ENCODE measurements at regions not wholly inside any gene's neighbourhood (a gene's known extent, or its start where the extent isn't known, plus 50 kb on each side); places are given as distances from the start of the nearest gene placed in this dataset.

DNA sequence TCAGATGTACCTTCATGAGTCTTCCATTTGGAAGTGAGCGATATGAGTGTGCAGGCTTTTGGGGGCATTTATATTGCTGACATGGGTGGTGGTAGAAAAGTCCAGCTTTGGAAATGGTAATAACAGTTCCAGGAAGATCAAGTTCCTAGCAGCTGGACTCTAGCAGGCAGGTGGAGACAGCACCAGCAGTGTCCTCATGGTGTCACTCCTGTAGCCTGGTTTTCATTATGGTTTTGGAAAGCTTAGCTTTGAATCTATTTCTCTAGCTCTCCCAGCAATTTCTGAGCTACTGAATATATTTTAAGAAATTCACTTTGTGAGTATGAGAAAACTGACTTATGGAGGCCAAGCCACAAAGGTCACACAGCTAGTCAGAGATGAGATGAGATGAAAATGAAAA lies 523.2 kb upstream of the HTR2A start:
- DNase-seq, result no peak

DNA sequence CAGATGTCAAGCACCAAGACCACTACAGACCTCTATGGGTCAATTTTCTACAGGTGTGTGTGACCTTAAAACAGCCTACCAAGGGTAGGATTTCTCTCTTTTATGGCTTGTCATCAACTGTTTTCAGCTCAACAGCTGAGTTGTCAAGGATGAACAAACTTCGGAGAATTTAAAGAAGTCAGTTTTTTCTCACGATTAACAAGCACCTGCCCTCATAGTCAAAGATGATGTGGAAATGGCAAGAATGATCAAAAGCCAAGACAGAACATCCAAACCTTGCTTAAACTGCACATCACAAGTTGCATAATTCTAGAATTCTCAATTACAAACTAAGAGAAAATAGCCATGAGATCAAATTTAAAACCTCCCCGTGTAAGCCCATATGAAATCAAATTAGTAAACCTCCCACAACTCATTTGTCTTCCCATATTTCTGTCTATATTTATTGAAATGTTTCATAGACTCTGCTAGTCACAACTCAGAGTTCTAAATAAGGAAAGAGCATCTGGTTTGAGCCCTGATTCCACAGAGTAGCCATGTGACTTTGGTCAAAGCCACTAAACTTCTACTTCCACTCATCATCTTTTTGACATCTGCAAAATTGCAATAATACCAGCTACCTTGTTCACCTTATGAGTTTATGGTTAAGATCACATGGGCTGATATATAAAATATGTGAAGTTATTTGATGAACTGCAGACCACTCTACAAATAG lies 521.5 kb upstream of the HTR2A start:
- no peak for DNase-seq

DNA sequence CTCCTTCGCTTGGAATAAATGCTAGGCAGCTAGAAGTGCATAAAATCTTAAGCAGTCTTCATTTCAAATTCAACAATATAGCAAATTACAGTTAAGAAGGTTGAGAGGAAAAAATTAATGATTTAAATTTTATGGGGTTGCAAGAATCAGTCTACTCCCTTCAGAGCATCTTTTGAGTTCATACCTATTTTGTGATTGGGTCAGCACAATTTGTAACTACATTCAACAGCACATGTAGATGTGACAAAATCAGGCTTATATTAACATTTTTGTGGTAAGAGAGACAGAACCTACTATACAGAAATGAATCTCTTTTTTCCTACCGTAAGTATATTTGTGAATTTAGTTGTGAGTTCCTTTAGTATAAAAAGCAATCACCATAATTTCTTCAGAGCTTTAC lies 520.6 kb upstream of the HTR2A start:
- no peak for DNase-seq

DNA sequence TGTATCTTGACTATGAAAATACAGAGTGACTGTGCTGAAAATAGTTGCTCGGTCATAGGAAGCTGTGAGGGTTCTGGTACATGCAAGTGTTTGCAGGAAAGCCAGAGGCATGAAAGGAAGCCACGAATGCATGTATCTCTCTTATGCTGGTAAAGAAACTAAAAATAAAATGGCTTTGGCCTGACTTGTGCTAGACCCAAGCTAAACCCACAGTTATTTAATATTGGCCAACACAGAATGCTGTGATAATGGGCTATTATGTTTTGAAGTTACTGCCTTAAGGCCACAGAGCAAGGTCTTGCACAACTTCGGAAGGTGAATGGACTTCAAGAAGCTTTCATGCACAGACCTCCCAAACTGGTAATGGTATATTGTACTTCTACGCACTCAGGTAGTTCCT lies 518.2 kb upstream of the HTR2A start:
- DNase-seq, result no peak

DNA sequence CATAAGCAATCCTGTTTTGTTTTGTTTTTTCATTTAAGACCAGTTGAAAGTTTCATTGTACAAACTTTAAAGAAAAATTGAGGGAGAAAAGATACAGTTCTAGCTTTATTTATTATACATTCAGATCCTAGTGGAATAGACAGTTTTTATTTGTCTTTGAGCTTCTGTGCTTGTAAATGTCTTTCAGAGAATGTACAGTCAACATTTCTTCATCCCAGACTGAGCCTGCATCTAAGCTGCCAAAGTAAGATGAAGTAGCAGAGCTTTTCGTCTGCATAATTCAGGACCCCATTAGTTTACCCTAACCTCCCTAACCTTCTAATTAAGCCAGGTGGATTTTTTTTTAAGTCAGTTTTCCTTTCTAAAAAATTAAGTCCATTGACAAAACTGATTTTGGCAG lies 516.7 kb upstream of the HTR2A start:
- no peak for DNase-seq

DNA sequence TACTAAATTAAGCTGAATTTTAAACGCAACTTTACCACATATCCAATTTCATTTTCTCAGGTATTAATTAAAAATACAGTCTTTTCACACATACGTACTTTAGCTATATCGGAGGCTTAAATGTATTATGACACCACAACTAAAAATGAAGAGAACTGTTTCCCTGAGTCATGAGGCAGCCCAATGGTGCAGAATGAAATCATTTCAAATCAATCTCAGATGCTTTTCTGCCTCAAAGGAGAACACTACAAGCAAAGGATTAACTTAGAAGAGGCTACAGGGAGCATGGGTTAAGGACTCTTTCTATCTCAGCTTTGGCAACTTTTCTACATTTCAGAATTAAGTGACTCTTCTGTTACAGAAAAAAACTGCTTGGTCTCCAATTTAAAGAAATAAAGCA lies 516.3 kb upstream of the HTR2A start:
- DNase-seq, result no peak

DNA sequence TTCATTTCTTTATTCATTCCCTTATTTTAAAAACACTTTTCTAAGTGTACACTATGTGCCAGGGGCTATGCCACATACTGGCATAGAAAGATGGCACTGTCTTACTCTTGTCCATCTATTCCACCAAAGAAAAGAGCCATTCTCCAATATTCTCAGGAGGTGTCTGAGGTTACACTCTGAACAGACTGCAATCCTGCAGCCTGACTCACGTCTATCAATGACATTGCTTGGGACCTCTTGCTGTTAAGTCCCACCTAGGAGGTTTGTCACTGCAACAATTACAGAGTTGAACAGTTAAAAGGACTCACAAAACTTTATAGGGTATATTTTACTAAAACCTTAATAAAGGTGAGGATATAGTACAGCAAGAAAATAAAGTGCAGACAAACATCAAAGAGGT lies 512.9 kb upstream of the HTR2A start:
- no peak for DNase-seq

DNA sequence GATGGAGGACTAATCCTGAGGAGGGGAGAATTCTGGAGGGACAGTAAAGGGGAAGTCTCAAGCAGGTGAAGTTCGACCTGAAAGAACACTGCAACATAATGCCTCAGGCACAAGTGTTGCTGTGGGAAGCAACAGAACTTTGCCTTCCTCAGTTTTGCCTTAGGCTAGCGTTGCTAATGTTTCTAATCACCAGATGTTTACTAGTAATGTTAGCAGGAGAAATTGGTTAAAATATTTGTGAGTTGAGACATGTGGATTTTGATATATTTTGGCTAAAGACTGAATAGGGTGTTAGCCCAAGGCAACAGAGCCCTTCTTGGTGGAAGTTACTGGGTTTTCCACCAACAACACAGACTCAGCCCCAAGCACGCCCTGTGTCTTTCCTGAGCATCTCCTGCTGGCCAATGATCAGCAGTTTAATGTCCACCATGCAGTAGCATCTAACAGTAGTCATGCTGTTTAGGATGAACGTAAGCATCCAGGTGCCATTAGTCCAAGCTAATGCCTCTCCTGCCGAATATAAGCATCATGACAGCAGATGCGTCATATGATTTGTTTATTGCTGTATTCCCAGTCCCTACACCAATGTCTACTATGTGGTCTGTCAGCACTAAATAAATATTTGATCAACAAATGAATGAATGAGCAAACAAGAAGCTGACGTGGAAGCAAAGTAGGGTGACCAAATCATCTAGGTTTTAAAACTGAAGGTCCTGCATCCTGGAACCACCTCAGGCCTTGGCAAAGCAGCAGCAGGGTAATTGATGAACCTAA lies 511.9 kb upstream of the HTR2A start:
- no peak for DNase-seq

DNA sequence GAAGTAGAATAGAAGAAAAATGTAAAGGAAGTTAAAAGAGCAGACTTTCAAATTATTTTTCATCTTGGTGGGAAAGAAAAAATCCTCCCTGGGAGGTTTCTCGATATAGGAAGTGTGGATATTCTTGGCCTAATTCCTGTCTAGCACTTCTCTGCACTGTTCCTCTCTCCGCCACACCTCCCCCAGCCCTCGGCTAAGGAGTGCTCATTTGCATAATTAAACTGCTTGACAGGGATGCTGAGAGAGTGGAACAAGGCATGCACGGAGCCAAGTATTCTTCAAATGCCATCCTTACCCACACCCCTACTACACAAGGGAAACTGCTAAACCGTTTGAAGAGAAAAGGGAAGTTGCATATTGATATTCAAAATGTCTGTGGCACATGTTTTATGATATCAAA lies 511.0 kb upstream of the HTR2A start:
- no peak for DNase-seq

DNA sequence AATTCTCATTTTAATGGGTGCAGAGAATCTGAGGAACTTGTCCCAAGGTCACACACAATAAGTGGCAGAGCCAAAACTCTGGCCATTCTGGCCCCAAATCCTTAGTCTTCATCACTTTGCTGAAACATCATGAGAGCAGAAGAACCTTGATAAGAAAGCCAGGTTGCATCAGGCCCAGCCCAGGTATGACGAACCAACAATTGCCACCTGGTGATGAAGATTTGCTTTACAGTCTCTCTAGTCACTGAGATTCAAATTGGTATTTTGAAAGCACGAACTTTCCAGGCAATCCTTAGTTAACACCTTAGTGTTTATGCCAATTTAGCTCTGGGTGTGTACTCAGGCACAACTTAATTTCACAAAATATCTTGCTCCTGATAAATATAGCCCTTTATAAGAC lies 502.7 kb upstream of the HTR2A start:
- no peak for DNase-seq

DNA sequence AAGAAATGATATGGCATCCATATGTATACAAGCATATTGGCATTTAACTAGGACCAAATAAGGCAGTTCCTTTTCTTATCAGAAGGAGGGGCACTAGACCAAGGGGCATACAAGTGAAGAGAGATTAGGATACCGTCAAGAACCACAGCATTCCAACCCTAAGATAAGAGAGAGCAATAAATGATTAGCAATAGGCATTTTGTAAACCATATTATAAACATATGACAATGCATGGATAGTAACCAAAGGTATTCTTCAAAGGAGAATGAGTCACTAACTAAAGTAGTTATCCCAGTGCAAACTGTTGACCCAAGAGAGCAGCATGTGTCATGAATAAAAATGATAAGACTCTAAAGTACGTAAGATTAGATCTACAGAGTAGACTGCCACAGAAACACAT lies 500.9 kb upstream of the HTR2A start:
- no peak for DNase-seq

DNA sequence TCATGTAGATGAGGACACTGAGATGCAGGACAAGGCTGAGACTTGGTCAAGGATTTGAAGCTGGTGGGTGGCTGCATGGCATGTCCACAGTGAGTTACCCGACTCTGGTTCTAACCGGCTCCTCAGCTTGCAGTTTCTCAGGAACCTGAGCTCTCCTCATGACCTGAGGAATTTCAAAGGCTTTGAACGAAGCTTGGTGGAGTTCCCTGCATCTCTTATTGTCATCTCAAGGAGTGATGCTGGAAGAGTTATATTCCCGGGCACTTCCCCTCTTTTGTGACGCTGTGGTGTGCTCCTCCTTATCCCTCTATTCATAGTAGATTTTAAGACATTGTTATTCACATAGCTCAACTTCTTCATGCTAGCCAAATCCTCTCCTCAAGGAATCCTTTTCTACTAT lies 500.1 kb upstream of the HTR2A start:
- DNase-seq, result no peak

DNA sequence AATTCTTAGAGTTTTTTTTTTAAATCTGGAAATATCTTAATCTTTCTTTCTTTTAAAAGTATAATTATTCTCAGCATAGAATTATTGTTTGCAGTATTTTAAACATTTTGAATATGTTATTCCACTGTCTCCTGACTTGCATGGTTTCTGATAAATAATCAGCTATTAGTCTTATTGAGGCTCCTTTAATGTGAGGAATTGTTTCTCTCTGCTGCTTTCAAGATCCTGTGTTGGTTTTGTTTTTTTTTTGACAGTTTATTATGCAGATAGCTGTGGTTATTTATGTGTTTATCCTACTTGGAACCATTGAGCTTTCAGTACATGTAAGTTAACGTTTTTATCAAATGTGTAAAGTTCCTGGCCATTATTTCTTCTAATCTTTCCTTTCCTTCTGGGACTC lies 477.9 kb upstream of the HTR2A start:
- no peak for DNase-seq

DNA sequence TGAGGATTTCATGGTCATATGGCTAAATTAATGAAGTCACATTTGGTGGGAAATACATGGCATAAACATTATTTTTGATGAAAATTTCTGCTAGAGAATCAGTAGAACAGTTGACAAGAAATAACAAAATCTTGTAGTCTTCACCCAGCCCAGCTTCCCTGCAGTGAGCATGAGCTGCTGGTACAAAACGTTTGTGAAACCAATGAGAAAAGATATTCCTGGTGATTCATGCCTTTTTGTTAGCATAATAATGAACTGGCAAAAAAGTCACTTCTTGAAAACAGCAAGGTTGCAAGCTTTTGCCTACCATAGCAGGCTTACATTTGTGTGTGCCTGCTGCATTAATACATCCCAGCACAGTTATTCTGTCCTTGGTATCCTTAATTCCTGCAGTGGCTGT lies 475.9 kb upstream of the HTR2A start:
- DNase-seq, result no peak

DNA sequence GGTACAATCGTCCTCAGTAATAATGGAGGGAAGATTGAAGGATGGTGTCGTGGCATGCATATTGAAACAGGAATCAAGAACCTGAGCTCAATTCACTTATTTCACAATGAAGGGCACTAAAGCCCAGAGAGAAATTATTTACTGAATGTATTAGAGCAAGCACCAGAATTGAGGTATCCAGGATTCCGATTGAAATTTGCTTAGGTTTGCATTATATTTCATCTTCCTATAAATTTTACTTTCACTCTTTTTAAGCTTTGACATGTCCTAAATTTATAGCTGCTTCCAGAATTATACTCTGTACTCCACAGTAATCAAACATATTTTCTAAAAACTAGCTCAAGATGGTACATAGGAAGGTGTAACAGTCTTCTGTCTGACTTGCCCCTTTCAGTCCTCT lies 454.9 kb upstream of the HTR2A start:
- no peak for DNase-seq

DNA sequence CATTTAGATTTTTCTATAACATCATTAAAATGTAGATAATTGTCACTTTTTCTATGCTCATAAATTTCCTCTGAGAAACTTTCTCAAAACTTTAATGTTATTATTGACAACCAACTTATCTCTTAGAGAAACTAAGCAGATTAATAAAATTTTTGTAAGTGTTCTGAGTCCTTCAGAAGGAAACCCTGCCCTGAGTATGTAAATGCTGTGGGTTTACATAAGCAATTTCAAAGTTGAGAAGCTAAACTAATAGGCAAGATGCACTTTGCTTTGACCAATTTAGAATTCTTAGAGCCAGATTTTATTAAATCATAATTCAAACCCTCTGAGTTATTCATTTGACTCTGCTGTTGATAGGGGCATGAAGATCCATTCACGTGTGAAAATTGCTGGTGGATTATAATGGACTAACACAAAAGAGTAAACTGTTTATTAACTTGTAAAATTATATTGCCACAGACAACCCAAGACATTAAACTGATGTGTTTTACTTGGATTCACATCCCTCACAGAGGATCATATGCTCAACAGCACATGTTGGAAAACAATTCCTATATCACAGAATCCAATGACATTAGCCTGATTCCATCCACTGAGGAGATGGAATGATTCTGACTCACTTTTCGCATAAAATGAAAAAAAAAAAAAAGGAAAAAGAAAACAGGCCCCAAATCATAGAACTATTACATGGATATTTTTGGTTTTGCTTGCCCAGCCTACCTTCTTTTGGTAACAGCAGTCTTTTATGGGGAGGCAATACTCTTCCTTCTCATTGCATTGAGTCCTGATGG lies 453.7 kb upstream of the HTR2A start:
- no peak for DNase-seq

DNA sequence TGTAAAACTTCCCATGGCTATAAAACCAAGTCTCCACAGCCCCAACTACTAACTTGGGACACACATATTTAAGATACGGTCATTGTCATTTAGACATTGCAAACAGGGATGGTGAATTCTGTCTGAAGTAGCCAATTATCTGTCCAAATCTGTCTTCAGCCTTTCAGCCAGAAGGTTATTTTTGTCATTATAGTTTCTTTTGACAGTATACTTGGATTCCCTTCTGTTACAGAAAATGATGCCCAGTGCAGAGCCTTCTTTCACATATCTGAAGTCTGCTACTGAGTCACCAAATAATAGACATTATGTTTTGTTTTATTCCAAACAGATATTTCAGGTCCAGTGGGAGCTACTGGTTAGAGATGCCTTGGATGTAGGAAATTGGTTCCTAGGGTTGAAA lies 452.4 kb upstream of the HTR2A start:
- no peak for DNase-seq

DNA sequence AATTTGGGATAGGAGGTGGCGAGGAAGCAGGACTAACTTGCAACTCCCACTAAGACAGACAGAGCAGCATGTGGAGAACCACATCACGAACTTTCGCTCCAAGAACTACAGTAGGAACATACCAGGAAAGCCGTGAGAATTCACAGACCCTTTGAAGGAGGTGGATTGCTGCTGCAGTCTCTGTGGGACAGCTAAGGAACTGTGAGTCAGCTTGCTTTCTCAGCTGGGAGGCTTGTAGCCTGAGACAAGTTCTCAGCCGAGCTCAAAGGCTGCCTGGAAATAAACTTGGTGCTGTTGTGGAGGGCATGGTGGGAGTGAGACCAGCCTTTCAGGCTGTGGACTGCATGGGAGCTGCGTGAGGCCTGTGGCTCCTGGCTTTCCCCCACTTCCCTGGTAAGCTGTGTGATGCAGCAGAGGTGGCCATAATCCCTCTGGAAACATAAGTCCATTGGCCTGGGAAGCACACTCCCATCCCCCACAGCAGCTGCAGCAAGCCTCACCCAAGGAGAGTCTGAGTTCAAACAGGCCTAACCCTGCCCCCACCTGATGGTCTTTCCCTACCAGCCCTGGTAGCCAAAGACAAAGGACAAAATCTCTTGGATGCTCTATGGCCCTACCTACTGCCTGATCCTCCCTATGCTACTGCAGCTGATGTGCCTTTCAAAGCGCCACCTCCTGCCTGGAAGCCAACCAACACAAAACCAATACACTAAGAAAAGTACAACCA lies 441.1 kb upstream of the HTR2A start:
- DNase-seq, result no peak

DNA sequence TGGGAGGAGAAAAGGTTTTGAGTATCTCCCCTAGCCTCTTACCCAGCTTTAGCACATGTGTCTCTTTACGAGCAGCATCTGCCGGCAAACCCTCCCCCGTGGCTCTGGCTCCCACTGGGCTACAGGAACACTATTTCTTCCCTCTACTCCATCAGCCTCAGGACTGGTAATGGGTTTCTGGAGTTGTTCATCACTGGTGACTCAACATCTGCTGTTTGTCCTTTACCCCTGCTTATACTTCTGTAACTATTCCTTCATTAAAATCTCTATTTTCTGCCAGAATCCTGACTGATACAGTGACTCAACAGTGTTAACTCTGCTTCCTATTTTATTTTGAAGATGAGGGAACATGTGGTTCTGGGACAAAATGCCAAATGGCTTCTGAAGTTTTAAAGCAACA lies 437.3 kb upstream of the HTR2A start:
- DNase-seq, result no peak

DNA sequence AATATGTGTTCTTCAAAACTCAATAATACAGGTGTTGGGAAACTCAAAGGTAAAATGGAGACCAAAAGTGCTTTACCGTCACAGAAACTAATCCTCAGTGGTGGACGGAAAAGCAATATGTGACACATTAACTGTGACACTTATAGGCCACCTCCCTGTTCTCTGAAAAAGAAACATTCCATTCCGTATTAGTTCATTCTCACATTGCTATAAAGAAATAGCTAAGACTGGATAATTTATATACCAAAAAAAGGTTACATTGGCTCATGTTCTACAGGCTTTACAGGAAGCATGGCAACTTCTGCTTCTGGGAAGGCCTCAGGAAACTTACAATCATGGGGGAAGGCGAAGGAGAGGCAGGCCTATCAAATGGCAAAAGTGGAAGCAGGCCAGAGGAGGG lies 435.3 kb upstream of the HTR2A start:
- DNase-seq, result no peak

DNA sequence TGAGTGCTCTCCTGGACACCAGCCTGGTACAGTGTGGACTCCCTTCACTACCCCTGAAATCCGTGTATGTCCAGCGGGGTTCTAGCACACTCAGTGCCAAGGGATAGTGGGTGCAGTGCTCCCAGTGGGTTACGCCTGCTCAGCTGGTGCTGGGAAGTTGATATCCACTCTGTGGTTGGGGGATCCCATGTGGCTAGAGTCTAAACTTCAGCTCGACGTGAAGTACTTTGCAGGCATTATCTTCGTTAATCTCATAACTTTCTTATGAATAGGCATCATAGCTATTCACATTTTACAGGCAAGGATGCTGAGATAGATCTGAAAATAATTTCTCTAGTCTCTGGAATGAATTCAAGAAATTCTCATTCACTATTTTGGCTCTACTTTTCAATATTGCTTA lies 433.2 kb upstream of the HTR2A start:
- no peak for DNase-seq

DNA sequence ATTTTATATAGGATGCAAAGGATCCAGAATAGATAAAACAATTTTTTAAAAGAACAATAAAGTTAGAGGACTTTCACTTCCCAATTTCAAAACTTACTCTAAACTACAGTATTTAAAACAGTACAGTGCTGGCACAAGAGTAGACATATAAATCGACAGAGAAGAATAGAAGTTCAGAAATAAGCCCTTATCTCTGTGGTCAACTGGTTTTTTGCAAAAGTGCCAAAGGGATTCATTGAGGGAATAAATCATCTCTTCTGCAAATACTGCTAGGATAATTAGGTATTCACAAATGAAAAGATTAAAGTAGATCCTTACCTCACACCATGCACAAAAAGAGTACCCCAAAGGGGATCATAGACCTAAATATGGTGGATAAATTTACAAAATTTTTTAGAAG lies 431.0 kb upstream of the HTR2A start:
- no peak for DNase-seq

DNA sequence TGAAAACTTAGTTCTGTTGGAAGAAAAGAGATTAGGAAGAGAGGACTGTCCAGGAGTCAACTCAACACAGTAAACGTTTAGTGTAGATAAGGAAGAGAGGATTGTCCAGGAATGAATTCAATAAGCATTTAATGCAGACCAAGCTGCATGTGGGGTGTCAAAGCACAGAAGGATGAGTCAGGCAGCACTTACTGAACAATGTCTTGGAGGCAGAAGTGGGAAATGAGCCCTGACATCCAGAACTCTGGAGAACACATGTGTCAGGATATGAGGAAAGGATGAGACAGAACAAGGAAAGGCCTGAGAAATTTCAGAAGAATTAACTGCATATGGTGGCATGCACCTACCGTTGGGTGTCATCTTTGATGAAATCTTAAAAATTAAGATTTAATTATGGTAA lies 429.2 kb upstream of the HTR2A start:
- DNase-seq, result no peak

Measured in NCI-H1694 treated with DMSO at 0.1 percent for 48 hours (cell line).